ENCODE measurements at regions not wholly inside any gene's neighbourhood (a gene's known extent, or its start where the extent isn't known, plus 50 kb on each side); places are given as distances from the start of the nearest gene placed in this dataset.

DNA sequence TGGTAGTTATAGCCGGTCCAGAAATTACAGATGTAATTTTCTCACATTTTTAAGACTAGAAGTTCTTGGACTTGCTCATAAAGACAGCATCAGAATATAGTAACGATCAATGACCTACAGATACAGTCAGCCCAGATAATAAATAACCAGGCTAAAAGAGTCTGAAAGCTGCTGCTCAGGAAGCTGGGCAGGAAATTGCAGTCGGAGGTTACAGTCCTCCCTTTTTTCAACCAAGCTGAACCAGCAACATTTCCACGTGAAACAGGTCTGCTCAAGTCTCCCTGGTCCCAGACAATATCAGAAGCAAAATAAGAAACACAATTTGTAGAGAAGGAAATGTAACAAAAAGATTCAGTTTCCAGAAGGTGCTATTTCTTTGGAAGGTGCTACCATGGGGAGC is 457.4 kb downstream of the SIPA1L2 start:
- FAIRE-seq (no peak), DNase-seq (ENCODE audit: low read depth, low spot score) (no peak)
- dilution Hi-C loops (cut with MboI; ENCODE audit: extremely low pct_ligation_motif_present, low sequenced_read_pairs) = no loop called here
- Histone ChIP-seq H3K79me2 (ENCODE audit: control insufficient read depth, insufficient read depth, low read length) (no peaks in the 10 kb centered on the region), H3K27me3 (ENCODE audit: control insufficient read depth, extremely low read depth, insufficient read depth, low read length) (no peaks in the 10 kb centered on the region), H3K4me2 (ENCODE audit: control insufficient read depth, extremely low read depth, insufficient read depth, low read depth, low read length) (no peak overlapping the region), H3K36me3 (ENCODE audit: control insufficient read depth in 2 of 2, extremely low read depth in 1 of 2, insufficient read depth in 2 of 2, low read length in 2 of 2) (no peaks in the 10 kb centered on the region), H3K9me1 (ENCODE audit: control insufficient read depth, extremely low read depth, insufficient read depth, low read length) (no peaks in the 10 kb centered on the region), H3K4me3 (ENCODE audit: control insufficient read depth in 2 of 3, extremely low read depth in 1 of 3, insufficient read depth in 2 of 3, low read depth in 1 of 3, low read length in 3 of 3) (no peak overlapping the region), H2AFZ (ENCODE audit: control insufficient read depth, low read length) (no peak overlapping the region), H3K27ac (ENCODE audit: control insufficient read depth, insufficient read depth, low read length) (no peak overlapping the region), H3K9me3 (ENCODE audit: control insufficient read depth, low read depth, low read length) (no peaks in the 10 kb centered on the region), H3K9ac (ENCODE audit: control insufficient read depth, extremely low read depth, insufficient read depth, low read length) (no peak overlapping the region), H3K4me1 (ENCODE audit: control insufficient read depth, extremely low read depth, insufficient read depth, low read length) (no peaks in the 10 kb centered on the region), H4K20me1 (ENCODE audit: control insufficient read depth, extremely low read depth, insufficient read depth, low read length) (no peaks in the 10 kb centered on the region)
- TF ChIP-seq, protein P1, sequence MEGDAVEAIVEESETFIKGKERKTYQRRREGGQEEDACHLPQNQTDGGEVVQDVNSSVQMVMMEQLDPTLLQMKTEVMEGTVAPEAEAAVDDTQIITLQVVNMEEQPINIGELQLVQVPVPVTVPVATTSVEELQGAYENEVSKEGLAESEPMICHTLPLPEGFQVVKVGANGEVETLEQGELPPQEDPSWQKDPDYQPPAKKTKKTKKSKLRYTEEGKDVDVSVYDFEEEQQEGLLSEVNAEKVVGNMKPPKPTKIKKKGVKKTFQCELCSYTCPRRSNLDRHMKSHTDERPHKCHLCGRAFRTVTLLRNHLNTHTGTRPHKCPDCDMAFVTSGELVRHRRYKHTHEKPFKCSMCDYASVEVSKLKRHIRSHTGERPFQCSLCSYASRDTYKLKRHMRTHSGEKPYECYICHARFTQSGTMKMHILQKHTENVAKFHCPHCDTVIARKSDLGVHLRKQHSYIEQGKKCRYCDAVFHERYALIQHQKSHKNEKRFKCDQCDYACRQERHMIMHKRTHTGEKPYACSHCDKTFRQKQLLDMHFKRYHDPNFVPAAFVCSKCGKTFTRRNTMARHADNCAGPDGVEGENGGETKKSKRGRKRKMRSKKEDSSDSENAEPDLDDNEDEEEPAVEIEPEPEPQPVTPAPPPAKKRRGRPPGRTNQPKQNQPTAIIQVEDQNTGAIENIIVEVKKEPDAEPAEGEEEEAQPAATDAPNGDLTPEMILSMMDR (optimal IDR thresholded peaks at IDR 0.05 in 1 of 3, IDR thresholded peaks at IDR 0.05 in 1 of 3, conservative IDR thresholded peaks at IDR 0.05 in 1 of 3; ENCODE audit: extremely low read depth in 1 of 3, insufficient read depth in 2 of 3, low read length in 3 of 3) = no peak
- TF ChIP-seq EZH2 (IDR thresholded peaks at IDR 0.05; ENCODE audit: low read length) = no peak

DNA sequence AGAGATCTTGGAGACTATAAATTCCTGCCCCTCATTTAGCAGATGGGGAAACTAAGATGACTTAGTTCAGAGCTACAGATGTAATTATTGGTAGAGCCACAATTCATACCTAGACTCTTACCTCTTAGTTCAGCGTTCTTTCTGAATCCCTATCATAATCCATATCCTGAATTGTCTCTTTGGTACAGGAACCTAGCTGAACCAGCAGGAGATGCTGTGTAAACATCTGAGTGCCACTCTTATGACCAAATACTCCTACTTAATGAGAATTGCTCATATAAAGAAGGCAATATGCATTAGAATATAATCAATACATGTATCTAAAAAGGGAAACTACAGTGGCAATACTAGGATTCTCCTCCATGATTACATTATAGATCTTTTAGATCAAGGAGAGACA is 459.0 kb downstream of the SIPA1L2 start:
- Histone ChIP-seq H3K4me3 (ENCODE audit: control insufficient read depth in 2 of 3, extremely low read depth in 1 of 3, insufficient read depth in 2 of 3, low read depth in 1 of 3, low read length in 3 of 3) (no peak overlapping the region), H3K9ac (ENCODE audit: control insufficient read depth, extremely low read depth, insufficient read depth, low read length) (no peak overlapping the region), H2AFZ (ENCODE audit: control insufficient read depth, low read length) (no peak overlapping the region), H3K4me2 (ENCODE audit: control insufficient read depth, extremely low read depth, insufficient read depth, low read depth, low read length) (no peak overlapping the region), H3K9me3 (ENCODE audit: control insufficient read depth, low read depth, low read length) (no peaks in the 10 kb centered on the region), H3K27me3 (ENCODE audit: control insufficient read depth, extremely low read depth, insufficient read depth, low read length) (no peaks in the 10 kb centered on the region), H3K9me1 (ENCODE audit: control insufficient read depth, extremely low read depth, insufficient read depth, low read length) (no peaks in the 10 kb centered on the region), H3K4me1 (ENCODE audit: control insufficient read depth, extremely low read depth, insufficient read depth, low read length) (no peaks in the 10 kb centered on the region), H3K27ac (ENCODE audit: control insufficient read depth, insufficient read depth, low read length) (no peak overlapping the region), H3K36me3 (ENCODE audit: control insufficient read depth in 2 of 2, extremely low read depth in 1 of 2, insufficient read depth in 2 of 2, low read length in 2 of 2) (no peaks in the 10 kb centered on the region), H4K20me1 (ENCODE audit: control insufficient read depth, extremely low read depth, insufficient read depth, low read length) (no peaks in the 10 kb centered on the region), H3K79me2 (ENCODE audit: control insufficient read depth, insufficient read depth, low read length) (no peaks in the 10 kb centered on the region)
- no peak for FAIRE-seq
- dilution Hi-C loops (cut with MboI; ENCODE audit: extremely low pct_ligation_motif_present, low sequenced_read_pairs) = no loop called here
- DNase-seq (ENCODE audit: low read depth, low spot score) = no peak
- TF ChIP-seq, protein P1 (optimal IDR thresholded peaks at IDR 0.05 in 1 of 3, IDR thresholded peaks at IDR 0.05 in 1 of 3, conservative IDR thresholded peaks at IDR 0.05 in 1 of 3; ENCODE audit: extremely low read depth in 1 of 3, insufficient read depth in 2 of 3, low read length in 3 of 3) = peak in 1 of 3 experiments; percentile 31
- no peak for TF ChIP-seq EZH2 (IDR thresholded peaks at IDR 0.05; ENCODE audit: low read length)

All from keratinocyte (primary cell).